NCI-H1048 (cell line): ENCODE measurements at regions not wholly inside any gene's neighbourhood (a gene's known extent, or its start where the extent isn't known, plus 50 kb on each side); places are given as distances from the start of the nearest gene placed in this dataset.
"Not testable (repeated sequence)": the region's sequence is repeated elsewhere in the genome, so short reads cannot be mapped to it uniquely, and the experiment has no call there.

Experiments used
- DNase-seq: peaks from one replicate; lab custom pipeline; 2025; lab: John Stamatoyannopoulos, UW

DNA sequence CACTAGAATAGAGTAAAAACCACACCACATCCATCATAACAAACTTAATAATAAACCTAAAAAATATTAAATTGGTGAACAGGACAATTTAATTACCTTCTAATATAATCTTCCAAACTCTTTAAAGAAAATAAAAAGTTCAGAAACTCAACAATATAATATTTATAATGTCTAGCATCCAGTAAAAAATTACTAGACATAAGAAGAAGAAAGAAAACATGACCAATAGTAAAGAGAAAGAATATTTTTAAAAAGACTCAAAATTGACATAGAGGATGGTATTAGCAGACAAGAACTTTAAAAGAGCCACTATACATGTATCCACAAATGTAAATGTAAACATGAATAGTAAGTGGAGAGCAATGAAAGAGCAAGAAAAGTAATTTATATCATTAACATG lies 388.4 kb downstream of the TFEC start:
- DNase-seq: no peak

DNA sequence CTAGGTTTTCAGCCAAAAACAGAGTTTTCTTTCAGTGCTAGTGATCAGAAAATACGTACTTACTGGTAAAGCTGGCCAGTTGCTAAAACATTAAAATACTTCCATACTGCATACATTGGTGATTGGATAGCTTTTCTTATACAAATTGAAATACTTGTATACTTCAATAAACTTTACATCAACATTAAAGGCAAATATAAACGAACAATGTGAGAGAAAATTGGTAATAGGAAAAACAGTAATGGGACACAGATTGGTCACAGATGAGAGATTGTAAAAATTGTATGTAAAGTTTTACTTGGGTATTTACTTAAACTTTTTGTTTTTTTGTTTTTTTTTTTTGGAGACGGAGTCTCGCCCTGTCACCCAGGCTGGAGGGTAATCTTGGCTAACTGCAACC lies 391.7 kb downstream of the TFEC start:
- DNase-seq: no peak

DNA sequence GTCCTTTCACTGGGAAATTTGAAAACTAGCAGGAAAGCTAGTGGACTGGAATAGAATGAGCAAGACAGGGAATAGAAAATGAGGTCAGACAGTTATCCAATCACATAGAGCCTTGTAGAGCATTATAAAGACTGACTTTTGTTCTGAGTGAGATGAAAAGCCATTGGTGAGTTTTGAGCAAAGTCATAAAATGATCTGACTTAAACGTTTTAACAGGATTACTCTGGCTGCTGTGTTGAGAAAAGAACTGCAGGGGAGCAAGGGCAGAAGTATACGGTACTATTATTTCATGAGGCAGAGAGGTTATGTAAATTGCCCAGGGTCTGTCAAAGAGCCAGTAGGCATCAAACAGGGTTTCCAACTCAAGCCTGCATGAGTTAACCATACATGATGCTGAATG lies 393.4 kb downstream of the TFEC start:
- no peak for DNase-seq

DNA sequence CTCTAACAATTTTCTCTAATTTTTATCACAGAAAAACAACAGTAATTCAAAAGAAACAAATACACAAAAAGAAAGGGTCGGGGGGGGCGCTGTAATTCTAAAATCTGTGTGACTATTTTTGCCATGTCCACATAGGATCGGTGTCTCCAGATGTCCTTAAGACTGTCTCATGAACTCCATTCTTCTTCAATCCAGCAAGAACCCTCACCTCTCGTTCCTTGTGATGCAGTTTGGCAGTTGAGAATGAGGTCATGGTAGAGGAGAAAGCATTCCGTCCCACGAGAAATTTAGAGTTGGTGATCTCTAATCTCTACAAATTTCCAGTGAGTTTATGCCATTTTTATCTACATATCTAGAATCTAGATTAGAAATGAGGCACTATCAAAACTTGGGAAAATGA lies 394.7 kb downstream of the TFEC start:
- DNase-seq: no peak

DNA sequence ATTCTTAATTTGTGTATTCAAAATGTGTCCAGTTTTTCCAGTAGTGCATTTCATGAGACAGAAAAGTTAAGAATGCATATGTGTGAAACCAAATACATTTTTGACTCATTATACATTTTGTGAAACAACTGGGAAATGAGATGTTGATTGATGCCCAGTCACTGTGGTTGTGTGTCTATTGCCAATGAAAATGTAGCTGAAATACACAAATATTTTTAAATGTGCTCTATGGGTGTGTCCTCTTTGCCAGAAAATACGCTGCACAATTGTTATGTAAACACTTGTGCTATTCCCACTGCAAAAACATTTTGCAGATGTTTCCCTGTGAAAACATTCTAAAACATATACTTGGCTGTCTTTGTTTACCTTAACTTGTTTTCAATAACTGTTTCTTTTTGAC lies 395.2 kb downstream of the TFEC start:
- DNase-seq: no peak

DNA sequence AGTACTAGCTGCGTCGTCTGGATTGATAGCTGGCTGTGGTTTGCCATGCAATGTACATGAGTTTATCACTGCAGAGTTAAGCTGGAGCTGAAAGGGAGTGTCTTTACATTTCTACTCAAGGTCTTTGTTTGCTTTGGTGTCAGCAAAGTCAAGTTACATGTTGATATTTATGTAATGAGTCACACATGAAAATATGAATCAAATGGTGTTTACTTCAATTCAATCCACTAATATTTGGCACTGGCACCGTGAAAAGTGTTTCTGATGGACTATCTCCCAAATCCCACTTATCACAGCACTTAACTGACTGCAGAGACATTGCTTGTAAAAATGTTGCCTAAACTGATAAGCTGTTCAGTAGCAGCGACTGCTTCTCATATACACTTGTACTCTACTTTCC lies 395.9 kb downstream of the TFEC start:
- DNase-seq: no peak

DNA sequence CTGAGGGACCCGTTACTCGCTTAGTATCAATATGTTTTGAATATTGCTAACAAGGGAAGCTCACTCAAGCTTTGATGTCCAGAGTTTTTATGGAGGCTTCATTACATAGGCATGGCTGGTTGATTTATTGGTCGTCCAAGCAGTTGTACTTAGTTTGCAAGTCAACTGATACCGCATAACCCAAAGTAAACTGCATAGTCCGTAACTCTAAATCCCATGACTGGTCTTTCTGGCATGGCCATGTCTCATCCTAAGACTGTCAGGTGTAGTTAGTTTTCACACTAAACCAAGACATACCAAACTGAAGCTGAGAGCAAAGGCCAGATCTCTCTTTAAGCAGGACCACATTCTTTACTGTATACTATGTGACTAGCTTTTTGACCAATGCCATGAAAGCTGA lies 397.9 kb downstream of the TFEC start:
- no peak for DNase-seq

DNA sequence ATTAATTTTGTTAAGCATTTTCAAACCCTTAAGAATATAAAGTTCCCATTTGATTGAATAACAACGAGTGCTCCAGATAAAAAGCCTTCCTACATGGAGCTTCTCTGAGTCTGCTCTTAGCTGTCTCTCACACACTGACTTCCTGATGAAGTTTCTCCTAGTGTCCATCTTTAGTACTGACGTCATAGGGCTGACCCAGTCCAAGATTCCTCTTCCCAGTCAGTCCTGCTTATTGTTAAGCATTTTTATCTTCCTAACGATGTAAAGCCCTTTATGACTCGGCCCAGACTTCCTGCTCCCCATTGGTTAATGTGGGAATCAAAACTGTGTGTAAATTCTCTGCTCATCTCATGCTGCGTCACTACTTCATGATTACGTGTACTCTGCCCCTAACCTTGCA lies 398.8 kb downstream of the TFEC start:
- no peak for DNase-seq

DNA sequence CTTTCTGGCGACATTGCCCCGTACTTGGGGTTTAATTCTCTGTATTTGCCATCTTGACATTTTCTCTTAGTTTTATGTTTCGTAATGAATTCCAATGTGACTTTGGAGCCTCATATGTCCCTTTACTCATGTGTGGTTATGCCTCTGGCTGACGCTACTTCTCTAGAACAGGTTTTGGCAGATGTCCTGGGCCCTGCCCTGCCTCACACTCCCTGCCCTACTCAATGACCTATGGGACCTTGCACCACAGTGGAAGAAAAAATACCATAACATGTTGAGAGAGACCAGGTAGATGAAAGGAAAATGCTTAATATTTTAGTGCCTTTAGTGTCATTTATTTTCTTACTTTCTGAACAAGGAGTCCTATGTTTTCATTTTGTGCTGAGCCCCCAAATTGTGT lies 400.5 kb downstream of the TFEC start:
- DNase-seq: no peak

DNA sequence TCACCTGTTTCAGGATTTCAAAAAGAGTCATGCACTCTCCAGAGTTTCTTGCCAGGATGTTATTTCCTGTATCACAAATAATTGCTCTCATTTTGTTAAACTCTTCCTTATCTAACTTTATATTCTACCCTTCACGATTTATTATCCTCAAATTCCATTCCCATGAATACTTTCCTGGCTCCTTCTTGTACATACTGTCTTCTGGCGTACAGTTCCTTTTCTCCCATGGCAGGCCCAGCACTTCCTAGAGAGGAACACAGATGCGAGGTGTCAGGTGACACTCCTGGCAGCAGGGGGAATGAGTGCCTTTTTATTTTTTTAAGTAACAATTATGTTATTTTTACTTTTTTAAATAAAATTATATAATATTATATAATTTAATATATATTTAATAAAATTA lies 411.9 kb downstream of the TFEC start:
- no peak for DNase-seq

DNA sequence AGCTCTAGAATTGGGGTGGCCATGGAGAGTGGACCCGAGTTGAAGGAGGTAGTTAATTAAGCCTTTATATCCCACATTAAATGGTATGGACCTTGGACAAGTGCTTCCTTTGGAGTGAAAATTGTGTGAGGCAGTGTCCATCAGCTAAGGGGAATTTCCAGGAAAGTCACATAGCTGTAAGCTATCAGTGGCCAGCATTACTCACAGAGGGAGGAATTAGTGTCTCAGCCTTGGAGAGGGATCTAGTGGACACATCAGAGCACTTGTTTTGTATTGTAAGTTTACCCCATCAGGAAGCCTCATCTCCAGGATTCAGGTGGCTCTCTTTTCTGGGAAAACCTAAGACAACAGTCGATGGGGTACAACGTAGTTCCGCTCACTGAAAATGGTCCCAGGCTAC lies 416.7 kb downstream of the TFEC start:
- DNase-seq: no peak

DNA sequence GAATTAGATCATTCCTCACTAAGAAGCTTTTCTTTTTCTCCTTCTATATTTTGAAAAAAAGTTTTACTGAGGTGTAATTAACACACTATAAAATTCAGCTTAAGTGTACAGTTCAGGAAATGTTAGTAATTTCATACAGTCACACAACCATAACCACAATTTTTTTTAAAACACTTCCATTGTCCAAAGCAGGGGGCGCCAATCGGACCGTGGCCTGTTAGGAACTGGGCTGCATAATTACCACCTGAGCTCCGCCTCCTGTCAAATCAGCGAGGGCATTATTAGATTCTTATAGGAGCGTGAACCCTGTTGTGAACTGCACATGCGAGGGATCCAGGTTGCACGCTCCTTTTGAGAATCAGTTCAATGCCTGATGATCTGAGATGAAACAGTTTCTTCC lies 427.1 kb downstream of the TFEC start:
- DNase-seq: no peak

DNA sequence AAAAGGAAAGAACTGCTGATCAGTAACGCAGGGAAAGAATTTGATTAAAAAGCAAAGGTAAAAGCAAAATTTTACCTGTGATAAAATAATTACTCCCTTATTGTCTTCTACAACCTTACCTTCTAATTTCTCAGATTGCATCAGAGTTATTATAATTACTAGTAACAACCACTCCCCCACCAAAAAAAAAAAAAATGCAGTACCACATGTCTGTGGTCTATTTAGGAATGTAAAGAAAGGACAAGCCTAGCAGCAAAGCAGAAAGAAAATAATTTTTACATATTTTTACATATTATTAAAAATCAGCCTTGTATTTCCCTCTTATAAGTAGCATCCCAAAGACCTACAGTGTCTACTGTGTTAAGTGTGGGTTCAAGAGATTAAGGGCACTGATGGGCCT lies 430.4 kb downstream of the TFEC start:
- DNase-seq: no peak

DNA sequence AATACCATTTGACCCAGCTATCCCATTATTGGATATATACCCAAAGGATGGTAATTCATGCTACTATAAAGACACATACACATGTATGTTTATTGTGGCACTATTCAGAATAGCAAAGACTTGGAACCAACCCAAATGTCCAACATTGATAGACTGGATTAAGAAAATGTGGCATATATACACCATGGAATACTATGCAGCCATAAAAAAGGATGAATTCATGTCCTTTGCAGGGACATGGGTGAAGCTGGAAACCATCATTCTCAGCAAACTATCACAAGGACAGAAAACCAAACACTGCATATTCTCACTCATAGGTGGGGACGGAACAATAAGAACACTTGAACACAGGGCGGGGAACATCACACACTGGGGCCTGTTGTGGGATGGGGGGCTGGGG lies 431.4 kb downstream of the TFEC start:
- DNase-seq: not testable (repeated sequence)

DNA sequence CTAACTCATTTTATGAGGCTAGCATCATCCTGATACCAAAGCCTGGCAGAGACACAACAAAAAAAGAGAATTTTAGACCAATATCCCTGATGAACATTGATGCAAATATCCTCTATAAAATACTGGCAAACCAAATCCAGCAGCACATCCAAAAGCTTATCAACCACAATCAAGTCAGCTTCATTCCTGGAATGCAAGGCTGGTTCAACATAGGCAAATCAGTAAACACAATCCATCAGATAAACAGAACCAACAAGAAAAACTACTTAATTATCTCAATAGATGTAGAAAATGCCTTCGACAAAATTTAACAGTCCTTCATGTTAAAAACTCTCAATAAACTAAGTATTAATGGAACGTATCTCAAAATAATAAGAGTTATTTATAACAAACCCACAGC lies 433.3 kb downstream of the TFEC start:
- not testable (repeated sequence) for DNase-seq

DNA sequence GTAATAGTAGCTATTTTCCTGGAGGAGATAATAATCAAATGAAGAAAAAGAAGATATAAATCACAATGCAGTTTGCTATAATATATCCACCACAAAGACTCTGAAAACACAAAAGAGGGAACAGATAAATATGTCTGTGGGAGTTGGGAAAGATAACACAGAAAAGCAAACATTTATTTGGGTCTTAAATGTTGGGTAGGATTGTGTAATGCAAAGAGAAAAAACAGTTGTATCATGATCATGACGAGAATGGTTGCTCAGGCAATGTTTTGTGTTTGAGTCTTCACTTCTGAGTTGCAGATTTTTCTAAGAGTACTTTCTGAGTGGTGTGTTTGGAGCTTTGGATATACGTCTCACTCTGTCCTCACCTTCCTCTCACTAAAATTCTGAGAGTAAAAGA lies 437.5 kb downstream of the TFEC start:
- DNase-seq: no peak

DNA sequence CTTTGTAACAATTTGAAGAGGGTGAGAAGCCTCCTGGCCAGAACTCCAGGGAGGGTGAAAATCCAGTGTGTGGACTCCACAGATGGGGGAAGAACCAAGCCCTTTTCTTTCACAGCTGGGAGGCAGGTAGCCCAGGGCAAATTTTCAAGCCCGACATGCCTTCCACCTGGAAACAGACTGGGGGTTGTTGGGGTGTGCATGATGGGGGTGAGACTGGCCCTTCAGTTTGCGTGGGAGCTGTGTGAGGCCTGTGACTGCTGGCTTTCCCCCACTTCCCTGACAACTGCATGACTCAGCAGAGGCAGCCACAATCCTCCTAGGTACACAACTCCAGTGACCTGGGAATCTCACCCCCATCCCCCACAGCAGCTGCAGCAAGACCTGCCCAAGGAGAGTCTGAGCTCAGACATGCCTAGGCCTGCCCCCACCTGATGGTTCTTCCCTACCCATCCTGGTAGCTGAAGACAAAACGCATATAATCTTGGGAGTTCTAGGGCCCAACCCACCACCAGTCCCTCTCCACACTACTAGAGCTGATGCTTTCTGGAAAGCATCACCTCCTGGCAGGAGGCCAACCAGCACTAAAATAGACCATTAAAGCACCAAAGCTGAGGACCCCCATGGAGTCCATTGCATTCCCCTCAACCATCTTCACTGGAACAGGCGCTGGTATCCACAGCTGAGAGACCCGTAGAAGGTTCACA lies 445.4 kb downstream of the TFEC start:
- DNase-seq: no peak

DNA sequence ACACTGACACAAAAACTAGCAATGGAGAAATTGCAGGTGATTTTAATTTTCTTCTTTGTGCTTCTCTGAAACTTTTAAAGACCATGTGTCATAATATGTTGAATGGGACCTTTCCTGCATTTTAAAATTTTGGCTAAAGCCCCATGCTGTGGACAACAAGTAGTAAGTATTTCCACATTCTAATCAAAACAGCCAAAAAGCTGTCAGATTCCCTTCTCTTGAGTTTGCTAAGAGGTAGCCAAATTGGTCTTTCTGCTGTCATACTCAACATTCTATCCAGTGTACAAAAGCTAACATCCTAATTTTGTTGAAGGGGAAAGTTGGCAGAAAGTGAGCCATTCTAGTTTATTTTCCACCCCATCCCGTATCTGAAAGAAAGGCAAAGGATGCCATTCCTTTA lies 447.6 kb downstream of the TFEC start:
- DNase-seq: no peak

DNA sequence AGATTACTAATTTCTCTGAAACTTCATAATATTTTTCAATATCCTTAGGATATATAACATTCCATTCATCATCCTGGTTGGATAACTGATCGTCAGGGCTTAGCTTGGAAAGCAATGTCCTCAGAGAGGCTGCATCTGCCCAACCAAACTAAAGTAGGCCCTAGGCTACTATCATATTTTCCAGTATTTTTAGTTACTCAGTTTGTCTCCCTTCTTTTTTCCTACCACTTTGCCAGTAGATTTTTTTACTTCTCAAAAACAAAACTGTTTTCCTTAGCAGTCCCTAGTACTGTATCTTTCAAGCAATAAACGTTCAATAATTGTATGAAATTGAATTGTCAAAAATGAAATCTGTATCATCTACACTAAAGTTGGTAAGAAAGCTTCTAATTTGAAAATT lies 452.0 kb downstream of the TFEC start:
- DNase-seq: no peak

DNA sequence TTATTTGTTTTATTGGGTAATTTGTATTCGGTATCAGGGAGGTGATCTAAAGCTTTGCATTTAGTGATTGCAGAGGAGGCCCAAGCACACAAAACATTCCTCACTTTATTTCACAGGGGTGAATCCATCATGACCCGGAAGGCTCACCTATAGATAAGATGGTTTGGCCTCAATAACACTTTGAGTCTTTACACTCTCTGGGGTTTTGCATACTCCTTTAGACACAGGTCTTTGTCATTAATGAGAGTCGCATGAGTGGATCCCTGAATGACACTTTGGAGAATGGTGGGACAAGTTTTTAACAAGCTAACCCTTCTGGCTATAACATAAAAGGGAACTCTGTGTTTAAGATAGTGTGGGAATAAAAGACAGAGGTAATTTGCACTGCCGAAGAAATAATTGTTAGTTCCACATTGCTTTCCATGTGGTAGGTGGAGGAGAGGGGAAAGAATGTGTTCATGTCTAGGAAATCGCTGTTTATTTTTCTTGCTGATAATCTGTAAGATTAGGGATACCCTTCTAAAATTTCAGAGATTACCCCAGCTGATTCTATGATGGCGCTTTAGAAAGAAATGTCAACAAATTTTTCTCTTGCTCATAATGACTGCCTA lies 455.8 kb downstream of the TFEC start:
- no peak for DNase-seq

DNA sequence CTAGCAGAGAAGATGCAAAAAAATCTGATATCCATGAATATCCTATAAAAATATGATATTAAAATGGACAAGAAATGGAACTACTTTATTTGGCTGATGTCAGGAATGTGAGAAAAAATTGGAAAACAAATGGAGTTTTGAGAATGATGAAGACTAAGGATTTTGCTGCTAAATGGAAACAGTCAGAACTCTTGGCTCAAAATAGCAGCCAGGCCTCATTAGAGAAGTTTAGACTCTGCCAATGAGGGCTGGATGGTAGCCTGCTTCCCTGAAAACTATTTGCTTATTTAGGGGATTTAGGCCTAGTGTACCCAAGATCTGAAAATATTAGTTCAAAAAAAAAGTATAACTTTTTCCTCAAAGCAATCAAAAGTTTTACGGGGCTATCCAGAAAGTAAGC lies 458.5 kb downstream of the TFEC start:
- DNase-seq: no peak

DNA sequence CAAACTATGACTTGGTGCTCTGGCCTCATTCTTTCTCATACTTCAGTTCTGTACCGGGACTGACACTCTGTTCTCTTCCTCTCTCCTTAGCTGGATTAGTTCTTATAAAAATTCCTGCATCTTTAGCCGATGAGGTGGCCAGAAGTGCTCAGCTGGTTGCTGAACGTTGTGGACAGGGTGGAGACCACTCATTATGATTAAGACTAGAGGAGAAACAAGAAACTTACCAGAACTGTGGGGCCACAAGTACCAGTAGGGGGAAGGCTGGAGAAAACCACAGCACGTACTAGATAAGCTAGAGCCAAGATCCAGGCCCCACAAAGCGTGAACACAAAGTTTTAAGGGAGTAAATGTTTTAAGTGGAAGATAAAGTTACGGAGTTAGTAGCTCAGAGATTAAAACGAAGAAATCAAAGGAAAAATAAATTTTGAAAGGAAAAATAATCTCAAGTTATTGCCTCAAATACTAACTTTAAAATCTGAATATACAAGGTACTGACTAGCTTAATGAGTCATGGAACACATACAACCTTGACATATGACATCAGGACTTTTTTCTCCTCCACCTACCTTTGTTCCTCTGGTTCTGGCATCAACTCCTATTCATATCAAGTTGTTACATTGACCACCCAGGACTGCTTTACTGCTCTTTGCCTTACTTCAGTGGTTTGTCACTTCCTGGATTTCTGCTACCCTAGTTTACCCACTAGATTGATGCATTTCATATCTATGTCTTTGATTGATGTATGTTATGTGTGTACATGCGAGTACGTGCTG lies 469.0 kb downstream of the TFEC start:
- DNase-seq: no peak

DNA sequence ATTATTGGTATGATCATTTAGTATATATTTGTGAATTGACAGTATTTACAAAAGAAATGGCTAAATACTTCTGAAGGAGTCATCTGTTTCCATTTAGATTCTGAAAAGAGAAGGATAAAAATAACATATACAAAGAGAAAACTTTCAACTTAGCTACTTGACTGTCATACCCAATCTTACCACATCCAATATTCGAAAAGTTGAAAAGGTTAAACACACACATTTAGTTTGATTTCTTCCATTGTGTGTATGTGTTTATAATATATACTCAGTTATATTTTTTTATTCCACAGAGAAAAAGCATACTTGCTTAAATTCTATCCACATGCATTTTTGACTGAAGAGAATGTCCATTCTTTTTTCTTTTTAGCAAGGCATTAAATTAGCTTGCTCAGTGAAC lies 470.7 kb downstream of the TFEC start:
- no peak for DNase-seq

DNA sequence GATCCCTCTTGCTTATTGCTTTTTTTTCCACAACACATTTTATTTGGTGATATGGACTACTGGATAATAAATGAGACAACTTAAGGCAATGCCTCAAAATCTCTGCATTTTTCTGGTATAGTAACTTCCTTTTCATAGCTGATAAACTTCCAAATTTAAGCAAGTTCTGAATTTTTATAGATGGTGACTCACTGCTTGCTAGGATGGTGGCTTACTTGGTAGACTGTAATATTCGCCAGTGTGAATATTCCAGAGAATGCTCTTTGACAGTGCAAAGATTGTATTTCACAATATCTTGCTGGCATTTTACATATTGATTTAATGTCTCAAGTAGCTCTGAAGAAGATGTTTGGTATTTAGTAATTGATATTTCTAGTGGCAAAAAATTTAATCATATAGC lies 472.4 kb downstream of the TFEC start:
- DNase-seq: no peak
